SK-N-SH treated with all-trans-retinoic acid at 6 μM for 48 hours (cell line): ENCODE measurements at regions not wholly inside any gene's neighbourhood (a gene's known extent, or its start where the extent isn't known, plus 50 kb on each side); places are given as distances from the start of the nearest gene placed in this dataset.

ENCODE experiments used
- ARNTL ChIP-seq: fragments of 450-650 bp; formaldehyde crosslinking; IDR thresholded peaks from 2 replicates; pipeline ENCODE4 v1.5.0; 2020; ENCODE audit warnings: low read depth, mild to moderate bottlenecking, moderate library complexity, borderline replicate concordance
- GLIS3 ChIP-seq: fragments of 250-450 bp; sonication (Bioruptor Pico); IDR thresholded peaks from 2 replicates; pipeline ENCODE4 v1.5.0; 2020; ENCODE audit warnings: mild to moderate bottlenecking, moderate library complexity
- RARB ChIP-seq: fragments of 250-450 bp; sonication (Bioruptor Pico); IDR thresholded peaks from 2 replicates; pipeline ENCODE4 v1.8.0; 2021; ENCODE audit warnings: mild to moderate bottlenecking, moderate library complexity
- ZFP3 ChIP-seq: fragments of 250-450 bp; sonication (Bioruptor Pico); IDR thresholded peaks from 2 replicates; pipeline ENCODE4 v1.5.0; 2020; ENCODE audit warnings: mild to moderate bottlenecking, moderate library complexity
- ZFP30 ChIP-seq: fragments of 450-650 bp; formaldehyde crosslinking; IDR thresholded peaks from 2 replicates; pipeline ENCODE4 v1.5.0; 2022; ENCODE audit warnings: mild to moderate bottlenecking, moderate library complexity
- ZNF70 ChIP-seq: fragments of 450-650 bp; formaldehyde crosslinking; IDR thresholded peaks from 2 replicates; pipeline ENCODE4 v1.5.0; 2020; ENCODE audit warnings: mild to moderate bottlenecking, moderate library complexity
- TF ChIP-seq, protein P1 (sequence below): fragments of 250-450 bp; sonication (Bioruptor Pico); IDR thresholded peaks from 2 replicates; pipeline ENCODE4 v1.8.0; 2020; ENCODE audit warnings: mild to moderate bottlenecking, moderate library complexity, borderline replicate concordance
- TF ChIP-seq, protein P2 (sequence below): fragments of 250-450 bp; sonication (Bioruptor Pico); IDR thresholded peaks from 2 replicates; pipeline ENCODE4 v1.8.0; 2021; ENCODE audit warnings: low read depth, mild to moderate bottlenecking, moderate library complexity, borderline replicate concordance
- TF ChIP-seq, protein P3 (sequence below): fragments of 250-450 bp; sonication (Bioruptor Pico); IDR thresholded peaks from 2 replicates; pipeline ENCODE4 v1.5.1; 2020; ENCODE audit warnings: low read depth, mild to moderate bottlenecking, moderate library complexity

DNA sequence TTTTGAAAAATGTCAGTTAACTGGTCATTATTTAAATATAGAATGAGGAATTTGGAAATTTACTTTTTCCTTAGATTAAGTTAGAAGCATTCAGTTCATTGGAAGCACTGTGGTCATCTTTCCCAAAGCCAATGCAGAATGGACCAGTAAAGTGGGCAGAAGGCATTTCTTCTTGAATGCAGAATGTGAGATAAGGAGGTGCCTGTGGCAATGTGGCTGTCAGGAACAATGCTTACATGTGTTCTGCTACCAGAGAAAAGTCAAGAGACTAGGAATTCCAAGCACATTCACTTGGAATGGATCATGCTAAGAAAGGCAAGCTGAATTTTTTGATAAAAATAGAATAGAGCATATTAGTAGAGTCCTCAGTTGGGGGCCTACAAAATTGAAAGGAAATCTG is 295.0 kb upstream of the KCNH7 start:
- TF ChIP-seq ZNF70 (CRISPR knock-in tag) = no peak
- TF ChIP-seq, protein P1, sequence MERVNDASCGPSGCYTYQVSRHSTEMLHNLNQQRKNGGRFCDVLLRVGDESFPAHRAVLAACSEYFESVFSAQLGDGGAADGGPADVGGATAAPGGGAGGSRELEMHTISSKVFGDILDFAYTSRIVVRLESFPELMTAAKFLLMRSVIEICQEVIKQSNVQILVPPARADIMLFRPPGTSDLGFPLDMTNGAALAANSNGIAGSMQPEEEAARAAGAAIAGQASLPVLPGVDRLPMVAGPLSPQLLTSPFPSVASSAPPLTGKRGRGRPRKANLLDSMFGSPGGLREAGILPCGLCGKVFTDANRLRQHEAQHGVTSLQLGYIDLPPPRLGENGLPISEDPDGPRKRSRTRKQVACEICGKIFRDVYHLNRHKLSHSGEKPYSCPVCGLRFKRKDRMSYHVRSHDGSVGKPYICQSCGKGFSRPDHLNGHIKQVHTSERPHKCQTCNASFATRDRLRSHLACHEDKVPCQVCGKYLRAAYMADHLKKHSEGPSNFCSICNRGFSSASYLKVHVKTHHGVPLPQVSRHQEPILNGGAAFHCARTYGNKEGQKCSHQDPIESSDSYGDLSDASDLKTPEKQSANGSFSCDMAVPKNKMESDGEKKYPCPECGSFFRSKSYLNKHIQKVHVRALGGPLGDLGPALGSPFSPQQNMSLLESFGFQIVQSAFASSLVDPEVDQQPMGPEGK (CRISPR knock-in tag) = no peak
- TF ChIP-seq, protein P2, sequence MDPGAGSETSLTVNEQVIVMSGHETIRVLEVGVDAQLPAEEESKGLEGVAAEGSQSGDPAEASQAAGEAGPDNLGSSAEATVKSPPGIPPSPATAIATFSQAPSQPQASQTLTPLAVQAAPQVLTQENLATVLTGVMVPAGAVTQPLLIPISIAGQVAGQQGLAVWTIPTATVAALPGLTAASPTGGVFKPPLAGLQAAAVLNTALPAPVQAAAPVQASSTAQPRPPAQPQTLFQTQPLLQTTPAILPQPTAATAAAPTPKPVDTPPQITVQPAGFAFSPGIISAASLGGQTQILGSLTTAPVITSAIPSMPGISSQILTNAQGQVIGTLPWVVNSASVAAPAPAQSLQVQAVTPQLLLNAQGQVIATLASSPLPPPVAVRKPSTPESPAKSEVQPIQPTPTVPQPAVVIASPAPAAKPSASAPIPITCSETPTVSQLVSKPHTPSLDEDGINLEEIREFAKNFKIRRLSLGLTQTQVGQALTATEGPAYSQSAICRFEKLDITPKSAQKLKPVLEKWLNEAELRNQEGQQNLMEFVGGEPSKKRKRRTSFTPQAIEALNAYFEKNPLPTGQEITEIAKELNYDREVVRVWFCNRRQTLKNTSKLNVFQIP (CRISPR knock-in tag) = no peak
- no peak for TF ChIP-seq ARNTL (CRISPR knock-in tag)
- TF ChIP-seq ZFP30 (CRISPR knock-in tag) = no peak
- no peak for TF ChIP-seq RARB
- no peak for TF ChIP-seq ZFP3
- no peak for TF ChIP-seq GLIS3 (CRISPR knock-in tag)
- TF ChIP-seq, protein P3, sequence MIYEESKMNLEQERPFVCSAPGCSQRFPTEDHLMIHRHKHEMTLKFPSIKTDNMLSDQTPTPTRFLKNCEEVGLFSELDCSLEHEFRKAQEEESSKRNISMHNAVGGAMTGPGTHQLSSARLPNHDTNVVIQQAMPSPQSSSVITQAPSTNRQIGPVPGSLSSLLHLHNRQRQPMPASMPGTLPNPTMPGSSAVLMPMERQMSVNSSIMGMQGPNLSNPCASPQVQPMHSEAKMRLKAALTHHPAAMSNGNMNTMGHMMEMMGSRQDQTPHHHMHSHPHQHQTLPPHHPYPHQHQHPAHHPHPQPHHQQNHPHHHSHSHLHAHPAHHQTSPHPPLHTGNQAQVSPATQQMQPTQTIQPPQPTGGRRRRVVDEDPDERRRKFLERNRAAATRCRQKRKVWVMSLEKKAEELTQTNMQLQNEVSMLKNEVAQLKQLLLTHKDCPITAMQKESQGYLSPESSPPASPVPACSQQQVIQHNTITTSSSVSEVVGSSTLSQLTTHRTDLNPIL = no peak
